ENCODE measurements at regions not wholly inside any gene's neighbourhood (a gene's known extent, or its start where the extent isn't known, plus 50 kb on each side); places are given as distances from the start of the nearest gene placed in this dataset.

GRCh38 chr10:129375171-129375570, 91.9 kb upstream of the MGMT start:
- Histone ChIP-seq H3K9me3 (ENCODE audit: low read length) (no peaks in the 10 kb centered on the region), H3K36me3 (replicated peaks in 1 of 2; ENCODE audit: control insufficient read depth in 1 of 2, insufficient read depth in 2 of 2, low read length in 2 of 2) (no peaks in the 10 kb centered on the region), H3K27me3 (ENCODE audit: control insufficient read depth in 1 of 2, insufficient read depth in 2 of 2, low read length in 2 of 2) (peaks cover 0 to 29% of the 10 kb centered on the region in 2 experiments; a peak in 3 of 5 replicates), H2AFZ (ENCODE audit: low read length) (no peak overlapping the region), H3K9ac (ENCODE audit: insufficient read depth, low read depth, low read length) (no peak overlapping the region), H4K20me1 (ENCODE audit: insufficient read depth, low read length) (no peaks in the 10 kb centered on the region), H3K4me2 (ENCODE audit: low read depth, low read length) (no peak overlapping the region), H3K4me3 (replicated peaks in 1 of 3; ENCODE audit: insufficient read depth in 1 of 3, low read depth in 2 of 3, low read length in 3 of 3) (no peak overlapping the region), H3K4me1 (ENCODE audit: insufficient read depth, low read length) (no peaks in the 10 kb centered on the region), H3K79me2 (ENCODE audit: insufficient read depth, low read length) (no peaks in the 10 kb centered on the region), H3K27ac (ENCODE audit: extremely low read length, insufficient read depth, low read length) (no peak overlapping the region)
- intact Hi-C loops (cut with micrococcal nuclease; ENCODE audit: unreplicated experiment) (no loop called here), in situ Hi-C loops (cut with HindIII; ENCODE audit: extremely low pct_ligation_motif_present, low pct_unique_long_range_greater_than_20kb) (no loop called here)
- ChIA-PET POLR2A (no interaction called here), CTCF (ENCODE audit: low intra/inter-chr PET ratio, low total read pairs) (no interaction called here)
- WGBS (ENCODE audit: low lambda C conversion rate), result 0% methylated on average over 3 of the region's 4 CpGs
- BruUV-seq (replicated peaks), result no TSS peak
- ATAC-seq (no peak), FAIRE-seq (no peak), DNase-seq (ENCODE audit: low spot score) (no peak)
- no peak for TF ChIP-seq ZBTB7B (CRISPR knock-in tag; IDR thresholded peaks at IDR 0.05)
- TF ChIP-seq RFX5 (IDR thresholded peaks at IDR 0.05; ENCODE audit: low read depth, low read length), result no peak
- TF ChIP-seq SPEN (CRISPR knock-in tag; IDR thresholded peaks at IDR 0.05; ENCODE audit: low read depth), result no peak
- TF ChIP-seq NFE2L1 (CRISPR knock-in tag; IDR thresholded peaks at IDR 0.05; ENCODE audit: borderline replicate concordance), result no peak
- TF ChIP-seq ZFP36 (IDR thresholded peaks at IDR 0.05; ENCODE audit: borderline replicate concordance, low read depth, low read length, partially characterized antibody), result no peak
- no peak for TF ChIP-seq PPARG (CRISPR knock-in tag; conservative IDR thresholded peaks at IDR 0.05)
- no peak for TF ChIP-seq HNRNPK (IDR thresholded peaks at IDR 0.05; ENCODE audit: low read depth, low read length, poor library complexity, severe bottlenecking)
- TF ChIP-seq GABPA (IDR thresholded peaks at IDR 0.05; ENCODE audit: low read depth, low read length), result no peak
- no peak for TF ChIP-seq GABPA (CRISPR knock-in tag; IDR thresholded peaks at IDR 0.05; ENCODE audit: low read depth)

- ATAC-seq (no peak), FAIRE-seq (no peak), DNase-seq (ENCODE audit: low spot score) (no peak)
- no peak overlapping the region for H3K4me2 ChIP-seq (ENCODE audit: low read depth, low read length)
- no peaks in the 10 kb centered on the region for H3K9me3 ChIP-seq (ENCODE audit: low read length)
- BruUV-seq (replicated peaks), result no TSS peak
- no peaks in the 10 kb centered on the region for H3K36me3 ChIP-seq (replicated peaks in 1 of 2; ENCODE audit: control insufficient read depth in 1 of 2, insufficient read depth in 2 of 2, low read length in 2 of 2)
- no peaks in the 10 kb centered on the region for H3K79me2 ChIP-seq (ENCODE audit: insufficient read depth, low read length)
- H3K27me3 ChIP-seq (ENCODE audit: control insufficient read depth in 1 of 2, insufficient read depth in 2 of 2, low read length in 2 of 2), result peaks cover 0 to 29% of the 10 kb centered on the region in 2 experiments; a peak in 3 of 5 replicates
- H3K9ac ChIP-seq (ENCODE audit: insufficient read depth, low read depth, low read length), result no peak overlapping the region
- H4K20me1 ChIP-seq (ENCODE audit: insufficient read depth, low read length), result no peaks in the 10 kb centered on the region
- H3K4me1 ChIP-seq (ENCODE audit: insufficient read depth, low read length), result no peaks in the 10 kb centered on the region
- no peak overlapping the region for H3K27ac ChIP-seq (ENCODE audit: extremely low read length, insufficient read depth, low read length)
- ChIA-PET POLR2A (no interaction called here), CTCF (ENCODE audit: low intra/inter-chr PET ratio, low total read pairs) (no interaction called here)
- no peak overlapping the region for H3K4me3 ChIP-seq (replicated peaks in 1 of 3; ENCODE audit: insufficient read depth in 1 of 3, low read depth in 2 of 3, low read length in 3 of 3)
- WGBS (ENCODE audit: low lambda C conversion rate), result 30% methylated on average over 7 of the region's 9 CpGs
- intact Hi-C loops (cut with micrococcal nuclease; ENCODE audit: unreplicated experiment), result no loop called here
- in situ Hi-C loops (cut with HindIII; ENCODE audit: extremely low pct_ligation_motif_present, low pct_unique_long_range_greater_than_20kb), result no loop called here
- no peak overlapping the region for H2AFZ ChIP-seq (ENCODE audit: low read length)
- TF ChIP-seq DNMT1 (CRISPR knock-in tag; IDR thresholded peaks at IDR 0.05), result no peak
- TF ChIP-seq ZNF775 (CRISPR knock-in tag; IDR thresholded peaks at IDR 0.05; ENCODE audit: borderline replicate concordance), result no peak
- no peak for TF ChIP-seq AGO1 (IDR thresholded peaks at IDR 0.05; ENCODE audit: low read depth, low read length, poor library complexity, severe bottlenecking)
- TF ChIP-seq BRD4 (CRISPR knock-in tag; IDR thresholded peaks at IDR 0.05), result no peak
- no peak for TF ChIP-seq ZFP1 (CRISPR knock-in tag; IDR thresholded peaks at IDR 0.05)
- no peak for TF ChIP-seq E2F5 (CRISPR knock-in tag; conservative IDR thresholded peaks at IDR 0.05)
- no peak for TF ChIP-seq MED13 (CRISPR knock-in tag; IDR thresholded peaks at IDR 0.05)
- TF ChIP-seq JUN (CRISPR knock-in tag; IDR thresholded peaks at IDR 0.05), result no peak
- no peak for TF ChIP-seq MBD4 (IDR thresholded peaks at IDR 0.05; ENCODE audit: borderline replicate concordance, low read length)
- TF ChIP-seq IKZF1 (IDR thresholded peaks at IDR 0.05), result no peak
- no peak for TF ChIP-seq CREBL2 (CRISPR knock-in tag; IDR thresholded peaks at IDR 0.05; ENCODE audit: borderline replicate concordance)
- no peak for TF ChIP-seq MYC (CRISPR knock-in tag; IDR thresholded peaks at IDR 0.05; ENCODE audit: borderline replicate concordance)
- TF ChIP-seq NFYB (CRISPR knock-in tag; IDR thresholded peaks at IDR 0.05), result no peak
- no peak for TF ChIP-seq ZNF546 (CRISPR knock-in tag; conservative IDR thresholded peaks at IDR 0.05)
Measured at GRCh38 chr10:129375912-129376311, 91.1 kb upstream of the MGMT start.

Measured in HepG2 (cell line).